HEK293 (cell line): ENCODE measurements at regions not wholly inside any gene's neighbourhood (a gene's known extent, or its start where the extent isn't known, plus 50 kb on each side); places are given as distances from the start of the nearest gene placed in this dataset.

Experiments
- CTCF ChIP-seq: fragments of 450-650 bp; formaldehyde crosslinking; IDR thresholded peaks from 2 replicates; pipeline ENCODE4 v1.5.1; 2016; ENCODE audit warnings: missing biosample characterization, missing genetic modification characterization
- PBX3 ChIP-seq: sonication (generic); formaldehyde crosslinking; IDR thresholded peaks from 2 replicates; pipeline ENCODE4 v1.8.1; 2022; ENCODE audit warnings: mild to moderate bottlenecking, moderate library complexity, missing genetic modification reagents
- ZBTB26 ChIP-seq: fragments of 450-650 bp; formaldehyde crosslinking; optimal IDR thresholded peaks from 2 replicates; pipeline ENCODE3; 2016; ENCODE audit warnings: missing biosample characterization, mild to moderate bottlenecking, missing genetic modification characterization
- ZBTB8A ChIP-seq: fragments of 450-650 bp; formaldehyde crosslinking; IDR thresholded peaks from 2 replicates; pipeline ENCODE4 v1.5.1; 2016; ENCODE audit warnings: missing biosample characterization, missing genetic modification characterization
- ZNF2 ChIP-seq: fragments of 450-650 bp; formaldehyde crosslinking; IDR thresholded peaks from 2 replicates; pipeline ENCODE4 v1.5.1; 2016; ENCODE audit warnings: missing biosample characterization, missing genetic modification characterization
- ZNF530 ChIP-seq: fragments of 450-650 bp; formaldehyde crosslinking; IDR thresholded peaks from 2 replicates; pipeline ENCODE4 v1.5.1; 2016; ENCODE audit warnings: low read depth, missing biosample characterization, missing genetic modification characterization

GRCh38 chr1:185450917-185451316 is 133.9 kb upstream of the IVNS1ABP start:
- TF ChIP-seq ZNF2 (tag by site-specific recombination) (no peak), ZBTB8A (tag by site-specific recombination) (no peak), CTCF (no peak), ZBTB26 (tag by site-specific recombination) (no peak), ZNF530 (tag by site-specific recombination) (no peak), PBX3 (CRISPR knock-in tag) (no peak)
